Kidney glomerular epithelial cell (primary cell): ENCODE measurements at regions not wholly inside any gene's neighbourhood (a gene's known extent, or its start where the extent isn't known, plus 50 kb on each side); places are given as distances from the start of the nearest gene placed in this dataset.

ENCODE experiments used
- DNase-seq: peaks from one replicate; lab custom pipeline; 2025; lab: John Stamatoyannopoulos, UW

GRCh38 chr13:27370305-27370872 lies 54.0 kb upstream of the GTF3A start:
- no peak for DNase-seq

GRCh38 chr13:27371932-27372331 lies 52.5 kb upstream of the GTF3A start:
- no peak for DNase-seq

GRCh38 chr13:27372896-27373295 lies 51.5 kb upstream of the GTF3A start:
- no peak for DNase-seq

GRCh38 chr13:27374126-27374613 lies 50.2 kb upstream of the GTF3A start:
- DNase-seq = no peak
